GM12878 (cell line): ENCODE measurements at regions not wholly inside any gene's neighbourhood (a gene's known extent, or its start where the extent isn't known, plus 50 kb on each side); places are given as distances from the start of the nearest gene placed in this dataset.

ENCODE experiments used
- CBX5 ChIP-seq: sonication (generic); IDR thresholded peaks from 2 replicates; pipeline ENCODE4 v1.6.1; 2016; ENCODE audit warnings: low read depth, moderate library complexity, mild to moderate bottlenecking, inconsistent platforms
- CTCF ChIP-seq, 3 experiments: IDR thresholded peaks in 2 of 3; conservative IDR thresholded peaks in 1 of 3; 2 replicates each; pipeline ENCODE4 v1.5.1; 2011; ENCODE audit warnings: low read depth in 3 of 3, low read length in 3 of 3, mild to moderate bottlenecking in 3 of 3, control low read depth in 2 of 3, moderate library complexity in 2 of 3, inconsistent platforms in 1 of 3, mixed read lengths in 1 of 3; ENCODE audit not compliant: control insufficient read depth in 2 of 3, insufficient read depth in 1 of 3; ENCODE audit errors: extremely low read depth in 1 of 3
- MTA3 ChIP-seq: IDR thresholded peaks from 2 replicates; pipeline ENCODE4 v1.6.1; 2012; ENCODE audit warnings: low read length, inconsistent platforms, borderline replicate concordance
- RFX5 ChIP-seq: IDR thresholded peaks from 2 replicates; pipeline ENCODE4 v1.6.1; 2011; ENCODE audit warnings: low read depth, low read length, improper control_type of control experiment
- SP1 ChIP-seq: IDR thresholded peaks from one replicate; pipeline ENCODE4 v1.6.1; 2011; ENCODE audit warnings: low read depth, low read length
- ZZZ3 ChIP-seq: IDR thresholded peaks from 2 replicates; pipeline ENCODE4 v1.6.1; 2011; ENCODE audit warnings: low read depth; ENCODE audit not compliant: control insufficient read depth, insufficient read length

- TF ChIP-seq ZZZ3 (no peak), CBX5 (no peak), MTA3 (no peak), SP1 (no peak), CTCF (IDR thresholded peaks at IDR 0.05 in 2 of 3, conservative IDR thresholded peaks at IDR 0.05 in 1 of 3; ENCODE audit: control insufficient read depth in 2 of 3, extremely low read depth in 1 of 3, insufficient read depth in 1 of 3, low read depth in 3 of 3, low read length in 3 of 3) (no peak), RFX5 (no peak)
These were observed 72.4 kb downstream of the HFE start for GRCh38 chr6:26159357-26160273.
